K562 (cell line): ENCODE measurements at regions not wholly inside any gene's neighbourhood (a gene's known extent, or its start where the extent isn't known, plus 50 kb on each side); places are given as distances from the start of the nearest gene placed in this dataset.

Experiments
- CTCF ChIP-seq, 3 experiments: IDR thresholded peaks in 2 of 3; conservative IDR thresholded peaks in 1 of 3; 2 replicates each; pipeline ENCODE4 v1.5.1; 2011 to 2012; ENCODE audit warnings: low read length in 3 of 3, mild to moderate bottlenecking in 3 of 3, control low read depth in 2 of 3, improper control_type of control experiment in 1 of 3, inconsistent platforms in 1 of 3, low read depth in 1 of 3, mixed read lengths in 1 of 3, moderate library complexity in 1 of 3; ENCODE audit not compliant: insufficient read depth in 2 of 3
- KDM1A ChIP-seq, 2 experiments: fragments of 450-650 bp; IDR thresholded peaks; 2 replicates each; pipeline ENCODE4 v1.6.1; 2016; ENCODE audit warnings: mild to moderate bottlenecking in 2 of 2
- MAZ ChIP-seq, 2 experiments: fragments of 450-650 bp in 1 of 2; sonication (generic) in 1 of 2; formaldehyde crosslinking; IDR thresholded peaks in 1 of 2; conservative IDR thresholded peaks in 1 of 2; 2 replicates each; pipeline versions ENCODE4 v1.4.0 to v1.5.0; 2020; ENCODE audit warnings: mild to moderate bottlenecking in 1 of 2, missing genetic modification reagents in 1 of 2
- MYC ChIP-seq, 2 experiments: fragments of 250-450 bp in 1 of 2; sonication (Bioruptor Pico) in 1 of 2; IDR thresholded peaks; 2 replicates each; pipeline versions ENCODE4 v1.5.1 to v1.6.1; 2012 to 2021; ENCODE audit warnings: low read depth in 2 of 2, borderline replicate concordance in 1 of 2, improper control_type of control experiment in 1 of 2, low read length in 1 of 2, mild to moderate bottlenecking in 1 of 2, moderate library complexity in 1 of 2
- POLR2A ChIP-seq: fragments of 450-650 bp; conservative IDR thresholded peaks from 2 replicates; pipeline ENCODE4 v1.6.1; 2016
- POLR2AphosphoS5 ChIP-seq: IDR thresholded peaks from 2 replicates; pipeline ENCODE4 v1.6.1; 2011; ENCODE audit warnings: mild to moderate bottlenecking, low read depth, low read length, moderate library complexity; ENCODE audit not compliant: control insufficient read depth, insufficient read depth
- PRPF4 ChIP-seq: fragments of 200-400 bp; formaldehyde crosslinking; IDR thresholded peaks from one replicate; pipeline ENCODE4 v1.6.1; 2017; ENCODE audit warnings: low read length, low read depth, mild to moderate bottlenecking; ENCODE audit not compliant: insufficient read depth, poor library complexity, severe bottlenecking
- TEAD2 ChIP-seq: fragments of 450-650 bp; IDR thresholded peaks from 2 replicates; pipeline ENCODE4 v1.6.1; 2016; ENCODE audit warnings: missing genetic modification characterization, control low read depth, missing compliant biosample characterization
- ZBED1 ChIP-seq: IDR thresholded peaks from 2 replicates; pipeline ENCODE4 v1.6.1; 2014
- ZFX ChIP-seq: sonication (generic); formaldehyde crosslinking; IDR thresholded peaks from 2 replicates; pipeline ENCODE4 v1.8.0; 2022; ENCODE audit warnings: mild to moderate bottlenecking, missing genetic modification reagents, moderate library complexity
- ZNF609 ChIP-seq: sonication (generic); formaldehyde crosslinking; IDR thresholded peaks from 2 replicates; pipeline ENCODE4 v1.8.1; 2023; ENCODE audit warnings: missing genetic modification reagents, mild to moderate bottlenecking, borderline replicate concordance

GRCh38 chr6:147741389-147741788 is 232.9 kb downstream of the SAMD5 start:
- no peak for TF ChIP-seq ZBED1
- no peak for TF ChIP-seq CTCF (IDR thresholded peaks at IDR 0.05 in 2 of 3, conservative IDR thresholded peaks at IDR 0.05 in 1 of 3; ENCODE audit: insufficient read depth in 2 of 3, low read depth in 1 of 3, low read length in 3 of 3)
- TF ChIP-seq ZNF609 (CRISPR knock-in tag): no peak
- TF ChIP-seq MYC (IDR thresholded peaks at IDR 0.05; ENCODE audit: low read depth, low read length): no peak
- no peak for TF ChIP-seq MYC (CRISPR knock-in tag; IDR thresholded peaks at IDR 0.05; ENCODE audit: borderline replicate concordance, low read depth)
- no peak for TF ChIP-seq POLR2A
- TF ChIP-seq POLR2AphosphoS5: no peak
- TF ChIP-seq ZFX: no peak
- TF ChIP-seq PRPF4: no peak
- no peak for TF ChIP-seq KDM1A (IDR thresholded peaks at IDR 0.05)
- no peak for TF ChIP-seq TEAD2 (tag)
- TF ChIP-seq MAZ (CRISPR knock-in tag; conservative IDR thresholded peaks at IDR 0.05 in 1 of 2, IDR thresholded peaks at IDR 0.05 in 1 of 2): no peak
